Chondrocyte (in vitro differentiated cells): ENCODE measurements at regions not wholly inside any gene's neighbourhood (a gene's known extent, or its start where the extent isn't known, plus 50 kb on each side); places are given as distances from the start of the nearest gene placed in this dataset.
A peak's percentile ranks its signal among the peaks of the same experiment; 100 is the strongest.

Experiments used
- DNase-seq: peaks from one replicate; pipeline ENCODE4 v3.0.0; 2021; ENCODE audit warnings: mixed read lengths, low spot score
- H3K27ac Mint-ChIP-seq: one replicate; pipeline ENCODE4 v1.8.0; 2021; ENCODE audit warnings: mild to moderate bottlenecking, moderate library complexity, mixed read lengths; ENCODE audit not compliant: unreplicated experiment
- H3K27me3 Mint-ChIP-seq: 2 replicates; pipeline ENCODE4 v1.8.0; 2021; ENCODE audit warnings: low read depth, mixed read lengths
- H3K36me3 Mint-ChIP-seq: 2 replicates; pipeline ENCODE4 v1.8.0; 2021; ENCODE audit warnings: low read depth, mixed read lengths
- H3K4me1 Mint-ChIP-seq: 2 replicates; pipeline ENCODE4 v1.8.0; 2021; ENCODE audit warnings: low read depth, mild to moderate bottlenecking, mixed read lengths
- H3K4me3 Mint-ChIP-seq: one replicate; pipeline ENCODE4 v1.8.0; 2021; ENCODE audit warnings: mild to moderate bottlenecking, moderate library complexity, mixed read lengths; ENCODE audit not compliant: unreplicated experiment
- H3K9me3 Mint-ChIP-seq: 2 replicates; pipeline ENCODE4 v1.8.0; 2021; ENCODE audit warnings: low read depth, mixed read lengths
- TF ChIP-seq, protein P1 (sequence below): fragments of 200-600 bp; sonication (generic); IDR thresholded peaks from 2 replicates; pipeline ENCODE4 v1.5.0; 2021; ENCODE audit warnings: antibody characterized with exemption, mild to moderate bottlenecking, moderate library complexity

DNA sequence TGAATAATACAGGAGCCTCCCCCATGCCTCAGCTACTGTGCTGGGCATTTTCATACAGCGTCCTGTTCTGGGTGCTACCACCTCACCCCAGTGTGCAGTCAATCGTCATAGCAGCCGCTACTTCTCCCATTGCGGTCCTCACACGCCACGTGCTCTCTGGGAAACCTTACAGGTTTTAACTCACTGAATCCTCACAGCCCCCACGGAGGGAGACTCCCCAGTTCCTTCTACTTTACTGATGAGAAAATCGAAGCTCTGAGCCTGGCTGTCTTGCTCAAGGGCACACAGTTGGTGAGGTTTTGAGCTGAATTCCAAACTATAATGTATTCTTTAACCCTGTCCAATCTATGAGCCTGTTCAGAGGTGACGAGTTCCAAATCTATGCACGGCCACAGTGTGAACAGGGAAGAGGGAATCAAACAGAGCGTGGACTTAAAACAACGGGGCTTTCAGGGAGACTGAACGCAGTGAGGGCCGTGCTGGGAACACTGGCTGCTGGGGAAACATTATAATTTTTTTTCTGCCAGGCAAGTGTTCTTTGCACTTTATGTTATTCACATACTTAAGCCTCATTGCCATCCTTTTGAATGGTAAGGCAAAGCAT lies 421.5 kb downstream of the BRD1 start:
- TF ChIP-seq, protein P1, sequence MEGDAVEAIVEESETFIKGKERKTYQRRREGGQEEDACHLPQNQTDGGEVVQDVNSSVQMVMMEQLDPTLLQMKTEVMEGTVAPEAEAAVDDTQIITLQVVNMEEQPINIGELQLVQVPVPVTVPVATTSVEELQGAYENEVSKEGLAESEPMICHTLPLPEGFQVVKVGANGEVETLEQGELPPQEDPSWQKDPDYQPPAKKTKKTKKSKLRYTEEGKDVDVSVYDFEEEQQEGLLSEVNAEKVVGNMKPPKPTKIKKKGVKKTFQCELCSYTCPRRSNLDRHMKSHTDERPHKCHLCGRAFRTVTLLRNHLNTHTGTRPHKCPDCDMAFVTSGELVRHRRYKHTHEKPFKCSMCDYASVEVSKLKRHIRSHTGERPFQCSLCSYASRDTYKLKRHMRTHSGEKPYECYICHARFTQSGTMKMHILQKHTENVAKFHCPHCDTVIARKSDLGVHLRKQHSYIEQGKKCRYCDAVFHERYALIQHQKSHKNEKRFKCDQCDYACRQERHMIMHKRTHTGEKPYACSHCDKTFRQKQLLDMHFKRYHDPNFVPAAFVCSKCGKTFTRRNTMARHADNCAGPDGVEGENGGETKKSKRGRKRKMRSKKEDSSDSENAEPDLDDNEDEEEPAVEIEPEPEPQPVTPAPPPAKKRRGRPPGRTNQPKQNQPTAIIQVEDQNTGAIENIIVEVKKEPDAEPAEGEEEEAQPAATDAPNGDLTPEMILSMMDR = no peak
- peaks cover 20% of the 10 kb centered on the region for H3K27me3 Mint-ChIP-seq
- no peak overlapping the region for H3K27ac Mint-ChIP-seq
- DNase-seq = no peak
- peaks cover 13% of the 10 kb centered on the region for H3K9me3 Mint-ChIP-seq
- peaks cover 2% of the 10 kb centered on the region for H3K36me3 Mint-ChIP-seq
- no peak overlapping the region for H3K4me3 Mint-ChIP-seq
- peaks cover 16% of the 10 kb centered on the region for H3K4me1 Mint-ChIP-seq

DNA sequence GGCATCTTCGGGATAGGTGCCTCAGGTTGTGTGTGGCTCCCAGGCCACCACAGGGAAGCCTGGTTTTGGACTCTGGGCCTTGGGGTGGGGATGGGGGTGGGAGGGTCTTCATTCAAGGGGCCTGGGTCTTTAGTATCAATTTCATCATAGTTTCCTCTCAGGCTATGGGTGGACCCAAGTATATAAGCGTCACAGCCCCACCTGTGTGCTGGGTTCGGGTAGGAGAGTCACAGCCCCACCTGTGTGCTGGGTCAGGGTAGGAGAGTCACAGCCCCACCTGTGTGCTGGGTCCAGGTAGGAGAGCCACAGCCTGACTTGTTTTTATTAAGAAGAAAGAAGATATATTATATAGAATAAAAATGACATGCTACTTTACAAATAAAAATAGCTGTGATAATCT lies 422.1 kb downstream of the BRD1 start:
- Mint-ChIP-seq H3K4me1 (peaks cover 16% of the 10 kb centered on the region), H3K27me3 (peaks cover 20% of the 10 kb centered on the region), H3K9me3 (peaks cover 13% of the 10 kb centered on the region), H3K27ac (no peak overlapping the region), H3K36me3 (peaks cover 2% of the 10 kb centered on the region), H3K4me3 (no peak overlapping the region)
- DNase-seq = no peak
- TF ChIP-seq, protein P1 = no peak

DNA sequence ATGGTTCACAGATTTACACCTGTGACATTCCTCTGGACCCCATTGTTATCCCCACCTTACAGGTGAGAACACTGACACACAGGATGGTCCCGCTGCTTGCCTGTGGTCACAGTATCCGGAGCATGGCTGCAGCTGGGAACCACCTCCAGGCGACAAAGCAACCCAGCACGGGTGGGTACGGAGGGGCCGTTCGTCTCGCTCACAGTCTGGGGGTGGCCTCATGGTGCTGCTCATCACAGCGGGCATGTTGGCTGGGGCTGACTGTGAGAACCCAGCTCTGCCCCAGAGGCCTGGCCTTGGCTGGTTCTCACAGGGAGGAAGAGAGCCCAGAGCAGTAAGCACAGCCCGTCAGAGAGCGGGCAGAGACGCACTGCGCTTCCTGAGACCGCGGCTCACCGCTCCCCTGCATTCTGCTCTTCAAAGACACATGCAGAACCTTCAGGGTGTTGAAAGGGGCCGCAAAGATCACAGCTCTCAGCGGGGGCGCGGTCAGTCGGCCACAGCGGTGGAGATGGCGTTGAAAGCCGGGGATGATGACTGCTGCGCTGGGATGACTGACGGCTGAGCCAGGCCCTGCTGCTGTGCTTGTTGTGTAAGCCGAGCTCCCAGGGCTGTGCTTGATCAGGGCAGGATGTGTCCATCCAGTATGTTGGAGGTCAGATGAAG lies 423.0 kb downstream of the BRD1 start:
- peak overlapping the region; percentile 61 for H3K27ac Mint-ChIP-seq
- H3K36me3 Mint-ChIP-seq = peaks cover 2% of the 10 kb centered on the region
- peaks cover 20% of the 10 kb centered on the region for H3K27me3 Mint-ChIP-seq
- TF ChIP-seq, protein P1 = no peak
- peaks cover 16% of the 10 kb centered on the region for H3K4me1 Mint-ChIP-seq
- peaks cover 13% of the 10 kb centered on the region for H3K9me3 Mint-ChIP-seq
- peak overlapping the region; percentile 14 for H3K4me3 Mint-ChIP-seq
- DNase-seq = peak; percentile 67

DNA sequence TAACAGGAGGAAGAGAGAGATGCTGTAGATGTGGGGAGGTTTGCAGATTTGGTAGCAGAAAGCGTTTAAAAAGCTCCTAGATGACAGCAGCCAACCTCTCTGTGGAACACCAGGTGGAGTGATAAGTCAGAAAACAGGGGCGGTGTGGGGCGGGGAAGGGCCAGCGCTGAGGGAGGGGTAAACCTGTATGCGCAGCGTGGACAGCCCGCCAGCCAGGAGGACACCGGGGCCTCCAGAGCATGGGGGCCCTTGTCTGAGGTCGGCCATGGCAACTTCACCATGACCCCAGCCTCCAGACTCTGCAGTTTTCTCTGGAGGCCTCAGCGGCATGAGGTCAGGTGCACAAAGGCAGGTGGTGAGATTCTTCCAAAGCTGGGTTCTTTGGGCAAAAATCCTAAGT lies 423.7 kb downstream of the BRD1 start:
- Mint-ChIP-seq H3K27me3 (peaks cover 20% of the 10 kb centered on the region), H3K9me3 (peaks cover 7% of the 10 kb centered on the region), H3K4me3 (no peak overlapping the region), H3K4me1 (peaks cover 16% of the 10 kb centered on the region), H3K27ac (no peak overlapping the region), H3K36me3 (peaks cover 2% of the 10 kb centered on the region)
- peak; percentile 52 for DNase-seq
- TF ChIP-seq, protein P1 = no peak

DNA sequence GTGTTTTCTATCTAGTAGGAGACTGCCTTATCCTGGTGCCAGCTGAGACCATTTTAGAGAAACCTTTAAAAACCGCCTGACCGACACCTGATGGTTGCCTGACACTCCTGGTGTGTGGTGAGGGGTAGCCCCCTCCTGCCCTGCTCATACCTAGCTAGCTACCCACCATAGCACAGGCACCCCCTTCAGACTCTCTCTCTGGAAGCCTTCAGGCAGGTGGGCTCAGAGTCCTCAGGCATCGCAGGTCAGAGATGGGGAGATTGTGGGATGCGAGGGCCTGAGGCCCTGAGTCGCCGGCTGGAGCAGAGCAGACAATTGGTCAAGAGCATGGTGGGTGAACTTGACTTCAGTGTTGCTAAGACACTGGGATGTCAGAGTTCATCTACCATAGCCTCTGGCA lies 424.6 kb downstream of the BRD1 start:
- TF ChIP-seq, protein P1 = no peak
- Mint-ChIP-seq H3K4me3 (no peak overlapping the region), H3K9me3 (peaks cover 7% of the 10 kb centered on the region)

More for the DNA sequence above, 424.6 kb downstream of the BRD1 start:
- H3K4me1 Mint-ChIP-seq = peaks cover 16% of the 10 kb centered on the region
- H3K36me3 Mint-ChIP-seq = peaks cover 2% of the 10 kb centered on the region
- DNase-seq = peak; percentile 36
- no peak overlapping the region for H3K27ac Mint-ChIP-seq
- H3K27me3 Mint-ChIP-seq = peaks cover 20% of the 10 kb centered on the region
